Daoy (cell line): ENCODE measurements at regions not wholly inside any gene's neighbourhood (a gene's known extent, or its start where the extent isn't known, plus 50 kb on each side); places are given as distances from the start of the nearest gene placed in this dataset.
"Not testable (repeated sequence)": the region's sequence is repeated elsewhere in the genome, so short reads cannot be mapped to it uniquely, and the experiment has no call there.

ENCODE experiments used
- DNase-seq: peaks from one replicate; pipeline ENCODE4 v3.0.0-alpha.2; 2015; ENCODE audit warnings: low read depth

GRCh38 chr12:131273291-131273845, 319.7 kb downstream of the ADGRD1 start:
- DNase-seq: no peak

- DNase-seq: no peak
Measured at GRCh38 chr12:131274061-131274460, 320.4 kb downstream of the ADGRD1 start.

DNA sequence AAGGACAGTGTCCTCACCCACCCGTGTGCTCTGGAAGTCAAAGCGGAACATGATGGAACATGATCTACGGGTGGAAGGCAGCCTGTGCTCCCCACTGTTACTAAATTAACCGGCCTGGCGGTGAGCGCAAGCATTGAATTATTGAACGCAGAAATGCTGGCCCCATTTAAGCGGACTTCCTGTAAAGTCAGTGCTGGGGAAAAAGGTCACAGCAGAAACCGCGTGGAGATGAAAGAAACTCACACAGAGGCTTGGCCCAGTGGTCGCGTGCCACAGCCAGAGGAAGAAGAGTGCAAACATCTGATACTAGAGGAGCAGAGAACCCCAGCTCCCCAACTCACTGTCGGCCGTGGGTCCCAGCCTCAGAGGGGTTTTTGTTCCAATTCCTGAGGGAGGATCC, 321.2 kb downstream of the ADGRD1 start:
- DNase-seq: no peak

GRCh38 chr12:131275824-131276223, 322.1 kb downstream of the ADGRD1 start:
- no peak for DNase-seq

DNA sequence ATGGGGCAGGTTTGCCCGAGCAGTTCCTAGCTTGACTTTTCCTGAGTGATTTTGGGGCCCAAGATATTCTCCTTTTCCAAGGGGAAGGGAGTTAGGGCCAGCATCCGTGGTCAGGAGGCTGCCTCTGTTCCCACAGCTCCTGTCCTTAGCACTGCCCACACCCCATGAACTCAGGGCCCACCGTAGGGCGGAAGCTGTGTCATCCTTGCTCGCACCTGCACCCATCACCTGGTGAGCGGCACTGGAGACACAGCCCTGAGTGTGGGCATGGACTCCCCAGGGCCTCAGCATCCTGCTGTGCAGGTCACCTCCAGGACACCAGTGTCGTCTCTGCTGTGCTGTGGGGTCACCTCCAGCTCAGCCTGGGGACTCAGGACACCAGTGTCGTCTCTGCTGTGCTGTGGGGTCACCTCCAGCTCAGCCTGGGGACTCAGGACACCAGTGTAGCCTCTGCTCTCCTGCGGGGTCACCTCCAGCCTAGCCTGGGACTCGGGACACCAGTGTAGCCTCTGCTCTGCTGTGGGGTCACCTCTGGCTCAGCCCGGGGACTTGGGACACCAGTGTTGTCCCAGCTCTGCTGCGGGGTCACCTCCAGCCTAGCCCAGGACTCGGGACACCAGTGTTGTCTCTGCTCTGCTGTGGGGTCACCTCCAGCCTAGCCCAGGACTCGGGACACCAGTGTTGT, 322.9 kb downstream of the ADGRD1 start:
- no peak for DNase-seq

DNA sequence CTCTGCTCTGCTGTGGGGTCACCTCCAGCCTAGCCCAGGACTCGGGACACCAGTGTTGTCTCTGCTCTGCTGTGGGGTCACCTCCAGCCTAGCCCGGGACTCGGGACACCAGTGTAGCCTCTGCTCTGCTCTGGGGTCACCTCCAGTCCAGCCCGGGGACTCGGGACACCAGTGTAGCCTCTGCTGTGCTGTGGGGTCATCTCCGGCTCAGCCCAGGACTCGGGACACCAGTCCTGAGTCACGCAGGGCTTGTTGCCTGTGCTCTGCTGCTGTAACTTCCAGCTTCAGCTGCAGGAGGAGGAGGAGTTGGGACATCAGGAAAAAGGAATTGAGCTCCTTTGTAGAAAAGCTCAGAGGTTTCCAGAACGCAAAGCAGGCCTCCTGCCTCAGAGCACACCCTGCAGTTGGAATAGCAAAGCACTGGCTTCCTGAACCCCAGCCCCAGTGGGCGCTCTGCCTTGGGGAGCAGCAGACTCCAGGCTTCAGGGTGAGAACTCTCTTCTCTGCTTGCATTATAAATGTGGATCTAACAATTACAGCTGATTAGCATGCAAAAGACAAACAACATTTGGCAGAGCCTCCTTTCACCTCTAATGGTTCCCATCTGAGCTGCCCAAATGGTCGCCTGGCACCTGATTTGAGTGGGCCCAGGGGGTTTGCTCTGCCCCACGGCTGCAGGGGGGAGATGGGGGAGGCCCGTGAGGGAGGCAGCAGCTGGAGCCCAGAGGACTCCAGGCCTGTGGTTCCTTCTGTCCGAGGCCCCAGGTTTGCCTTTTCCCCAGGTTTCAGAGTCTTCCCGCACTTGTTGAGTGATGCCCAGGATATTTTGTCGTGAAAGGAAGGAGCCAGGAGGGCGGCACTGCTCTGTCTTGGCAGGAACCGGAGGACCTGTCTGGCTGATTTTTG, 323.7 kb downstream of the ADGRD1 start:
- not testable (repeated sequence) for DNase-seq

DNA sequence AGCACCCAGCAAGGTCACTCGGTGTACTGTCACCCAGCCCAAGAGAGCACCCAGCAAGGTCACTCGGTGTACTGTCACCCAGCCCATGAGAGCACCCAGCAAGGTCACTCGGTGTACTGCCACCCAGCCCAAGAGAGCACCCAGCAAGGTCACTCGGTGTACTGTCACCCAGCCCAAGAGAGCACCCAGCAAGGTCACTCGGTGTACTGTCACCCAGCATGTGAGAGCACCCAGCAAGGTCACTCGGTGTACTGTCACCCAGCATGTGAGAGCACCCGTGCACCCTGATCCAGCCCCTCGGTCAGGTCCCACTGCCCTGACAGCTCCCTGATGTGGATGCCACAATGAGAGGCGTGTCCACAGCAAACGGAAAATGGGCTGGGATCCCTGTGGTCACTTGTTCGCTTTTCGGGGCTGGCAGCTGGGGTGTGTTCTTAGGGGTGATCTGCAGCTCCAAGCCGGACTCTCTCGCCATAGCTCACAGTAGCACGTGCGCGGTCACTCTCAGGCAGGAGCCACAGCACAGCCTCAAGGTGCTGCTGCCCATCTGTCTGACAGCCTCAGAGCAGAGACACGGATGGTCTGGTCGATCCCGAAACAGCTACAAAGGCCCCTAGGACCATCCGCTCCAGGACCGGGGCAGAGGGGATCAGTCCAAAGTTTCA, 324.9 kb downstream of the ADGRD1 start:
- DNase-seq: not testable (repeated sequence)

- DNase-seq: no peak
Measured at GRCh38 chr12:131279281-131279921, 325.7 kb downstream of the ADGRD1 start.

DNA sequence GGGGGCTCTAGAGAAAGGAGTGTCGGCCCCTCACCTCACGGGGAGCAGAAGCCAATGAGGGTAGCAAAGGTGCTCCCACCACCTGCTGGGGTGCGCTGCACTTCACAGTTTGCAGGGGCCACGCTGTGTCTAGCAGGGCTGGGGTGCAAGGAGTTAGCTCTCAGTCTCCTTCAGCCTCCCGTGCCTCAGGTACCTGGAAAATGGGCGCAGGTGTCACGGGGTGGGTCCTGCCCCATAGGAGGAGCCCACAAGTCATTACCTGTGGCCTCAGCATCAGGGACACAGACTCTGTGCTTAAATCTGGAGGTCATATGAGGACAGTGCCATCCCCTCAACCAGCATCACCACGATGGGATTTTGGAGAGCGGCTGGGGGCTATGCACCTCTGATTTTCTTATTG, 326.7 kb downstream of the ADGRD1 start:
- DNase-seq: no peak

GRCh38 chr12:131281016-131281415, 327.3 kb downstream of the ADGRD1 start:
- DNase-seq: no peak

GRCh38 chr12:131282292-131283080, 328.8 kb downstream of the ADGRD1 start:
- DNase-seq: no peak

GRCh38 chr12:131283191-131283861, 329.6 kb downstream of the ADGRD1 start:
- no peak for DNase-seq

GRCh38 chr12:131283862-131284825, 330.4 kb downstream of the ADGRD1 start:
- DNase-seq: not testable (repeated sequence)

GRCh38 chr12:131284954-131285904, 331.5 kb downstream of the ADGRD1 start:
- DNase-seq: not testable (repeated sequence)

GRCh38 chr12:131285905-131286295, 332.2 kb downstream of the ADGRD1 start:
- DNase-seq: not testable (repeated sequence)

GRCh38 chr12:131286301-131286700, 332.6 kb downstream of the ADGRD1 start:
- DNase-seq: not testable (repeated sequence)

GRCh38 chr12:131287015-131287937, 333.6 kb downstream of the ADGRD1 start:
- no peak for DNase-seq
